SK-N-MC (cell line): ENCODE measurements at regions not wholly inside any gene's neighbourhood (a gene's known extent, or its start where the extent isn't known, plus 50 kb on each side); places are given as distances from the start of the nearest gene placed in this dataset.

Experiments
- DNase-seq: peaks from one replicate; pipeline ENCODE4 v3.0.0-alpha.2; 2011; ENCODE audit warnings: low read depth, low spot score
- H3K27ac ChIP-seq: fragments of 200-600 bp; sonication (generic); 2 replicates; pipeline ENCODE4 v1.5.1; 2016; ENCODE audit warnings: mixed run types
- H3K36me3 ChIP-seq: fragments of 200-600 bp; sonication (generic); 2 replicates; pipeline ENCODE4 v1.6.1; 2017; ENCODE audit warnings: antibody characterized with exemption, low read length, mixed read lengths; ENCODE audit not compliant: insufficient read depth
- H3K4me3 ChIP-seq: fragments of 200-600 bp; sonication (generic); 2 replicates; pipeline ENCODE4 v1.5.1; 2016
- H3K9ac ChIP-seq: fragments of 200-600 bp; sonication (generic); 2 replicates; pipeline ENCODE4 v1.8.0; 2017; ENCODE audit warnings: mixed run types, mixed read lengths; ENCODE audit not compliant: insufficient read length
- H3K9me3 ChIP-seq: fragments of 200-600 bp; sonication (generic); 2 replicates; pipeline ENCODE4 v1.6.1; 2017; ENCODE audit warnings: low read depth, mild to moderate bottlenecking, antibody characterized with exemption, low read length, moderate library complexity, mixed read lengths
- EZH2 ChIP-seq: fragments of 200-600 bp; sonication (generic); IDR thresholded peaks from one replicate; pipeline ENCODE4 v1.6.1; 2017; ENCODE audit warnings: antibody characterized with exemption
- FOXP2 ChIP-seq: optimal IDR thresholded peaks from 2 replicates; pipeline ENCODE3; 2011; ENCODE audit warnings: mild to moderate bottlenecking, moderate library complexity; ENCODE audit not compliant: insufficient read depth; ENCODE audit errors: extremely low read length, control extremely low read depth
- POLR2AphosphoS5 ChIP-seq: IDR thresholded peaks from 2 replicates; pipeline ENCODE4 v1.6.1; 2012; ENCODE audit warnings: mild to moderate bottlenecking, low read depth, low read length, borderline replicate concordance

GRCh38 chr19:28469544-28469943, 743.4 kb downstream of the UQCRFS1 start:
- Histone ChIP-seq H3K9me3 (no peaks in the 10 kb centered on the region), H3K9ac (no peak overlapping the region), H3K27ac (no peak overlapping the region), H3K4me3 (no peak overlapping the region), H3K36me3 (no peaks in the 10 kb centered on the region)
- no peak for TF ChIP-seq FOXP2
- no peak for TF ChIP-seq EZH2
- TF ChIP-seq POLR2AphosphoS5, result no peak
- no peak for DNase-seq

- Histone ChIP-seq H3K27ac (no peak overlapping the region), H3K9me3 (no peaks in the 10 kb centered on the region), H3K9ac (no peak overlapping the region), H3K4me3 (no peak overlapping the region), H3K36me3 (no peaks in the 10 kb centered on the region)
- no peak for DNase-seq
- no peak for TF ChIP-seq POLR2AphosphoS5
- TF ChIP-seq EZH2, result no peak
- TF ChIP-seq FOXP2, result no peak
Measured at GRCh38 chr19:28468701-28469459, 744.1 kb downstream of the UQCRFS1 start.

DNA sequence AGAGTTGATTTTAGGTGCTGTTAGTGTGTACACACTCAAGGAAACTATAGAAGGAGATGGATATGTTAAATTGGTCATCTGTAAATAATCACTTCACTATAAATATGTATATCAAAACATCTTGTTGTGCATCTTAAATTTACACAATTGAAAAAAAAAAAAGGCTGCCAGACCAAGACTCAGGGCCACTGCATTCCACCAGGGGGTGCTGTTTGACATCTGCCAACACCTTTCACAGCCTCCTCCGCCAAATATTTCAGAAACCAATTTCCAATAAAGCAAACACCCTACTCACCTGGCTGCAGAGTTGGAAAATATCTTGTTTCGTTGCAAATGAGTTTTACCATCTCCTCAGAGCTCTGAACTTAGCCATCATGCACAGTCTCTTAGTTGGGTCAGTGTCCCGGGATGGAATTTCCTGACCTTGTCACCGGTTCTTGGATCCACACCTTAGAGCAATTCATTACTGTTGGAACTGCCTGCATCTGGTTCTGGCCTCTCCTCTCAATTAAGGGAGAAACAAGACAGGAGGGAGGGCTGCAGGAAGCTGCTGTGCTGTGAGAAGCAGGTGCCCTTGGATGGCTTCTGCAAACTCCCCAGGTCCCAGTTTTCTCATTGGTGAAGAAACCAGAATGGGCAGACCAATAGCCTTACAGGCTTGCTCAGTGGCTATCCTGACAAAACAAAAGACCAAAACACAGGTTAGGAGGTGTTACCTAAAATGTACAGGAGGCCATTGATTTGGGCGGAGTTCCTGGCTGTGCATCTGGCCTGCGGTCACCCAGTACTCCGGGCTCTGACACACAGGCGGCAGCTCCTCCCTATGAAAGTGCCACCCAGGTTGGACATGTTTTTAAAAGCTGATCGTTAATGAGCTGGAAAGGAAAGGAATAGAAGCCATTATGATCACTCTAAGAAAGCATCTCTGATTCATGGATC, 746.6 kb downstream of the UQCRFS1 start:
- DNase-seq, result peak; percentile 12
- TF ChIP-seq EZH2 (no peak), POLR2AphosphoS5 (no peak), FOXP2 (no peak)
- Histone ChIP-seq H3K4me3 (no peak overlapping the region), H3K9ac (no peak overlapping the region), H3K9me3 (no peaks in the 10 kb centered on the region), H3K27ac (no peak overlapping the region), H3K36me3 (no peaks in the 10 kb centered on the region)

DNA sequence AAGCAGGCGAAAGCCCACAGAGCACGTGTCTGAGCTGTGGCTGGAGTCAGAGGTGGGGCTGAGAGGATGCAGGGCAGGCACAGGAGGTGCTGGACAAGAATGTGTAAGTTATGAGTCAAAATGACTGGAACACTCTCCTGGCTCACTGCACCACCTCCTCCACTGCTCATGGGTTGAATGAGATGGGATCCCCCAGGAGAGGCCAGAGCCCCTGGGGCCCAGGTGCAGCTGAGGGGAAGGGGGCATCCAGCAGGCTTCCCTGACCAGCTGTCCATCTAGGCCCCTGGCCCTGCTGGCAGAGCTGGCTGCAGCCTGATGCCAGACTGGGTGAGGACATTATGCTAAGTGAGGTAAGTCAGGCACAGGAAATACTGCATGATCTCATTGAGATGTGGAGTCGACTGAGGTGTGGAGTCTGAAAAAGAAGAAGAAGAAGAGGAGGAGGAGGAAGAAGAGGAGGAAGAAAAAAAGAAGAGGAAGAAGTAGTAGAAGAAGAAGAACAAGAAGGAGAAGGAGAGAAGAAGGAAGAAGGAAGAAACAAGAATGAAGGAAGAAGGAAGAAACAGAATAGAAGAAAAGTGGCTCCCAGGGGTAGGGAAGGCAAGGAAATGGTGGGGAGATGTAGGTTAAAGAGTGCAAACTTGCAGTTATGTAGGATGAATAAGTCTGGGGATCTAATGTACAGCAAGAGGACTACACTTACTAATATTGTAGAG, 747.4 kb downstream of the UQCRFS1 start:
- Histone ChIP-seq H3K36me3 (no peaks in the 10 kb centered on the region), H3K27ac (no peak overlapping the region), H3K9me3 (no peaks in the 10 kb centered on the region), H3K4me3 (no peak overlapping the region), H3K9ac (no peak overlapping the region)
- TF ChIP-seq FOXP2, result no peak
- no peak for TF ChIP-seq EZH2
- no peak for DNase-seq

GRCh38 chr19:28463493-28464053, 749.4 kb downstream of the UQCRFS1 start:
- H3K27ac ChIP-seq, result no peak overlapping the region
- H3K4me3 ChIP-seq, result no peak overlapping the region
- no peaks in the 10 kb centered on the region for H3K36me3 ChIP-seq
- no peak for DNase-seq
- no peak for TF ChIP-seq FOXP2
- no peak for TF ChIP-seq POLR2AphosphoS5
- TF ChIP-seq EZH2, result no peak
- H3K9ac ChIP-seq, result no peak overlapping the region
- H3K9me3 ChIP-seq, result no peaks in the 10 kb centered on the region

DNA sequence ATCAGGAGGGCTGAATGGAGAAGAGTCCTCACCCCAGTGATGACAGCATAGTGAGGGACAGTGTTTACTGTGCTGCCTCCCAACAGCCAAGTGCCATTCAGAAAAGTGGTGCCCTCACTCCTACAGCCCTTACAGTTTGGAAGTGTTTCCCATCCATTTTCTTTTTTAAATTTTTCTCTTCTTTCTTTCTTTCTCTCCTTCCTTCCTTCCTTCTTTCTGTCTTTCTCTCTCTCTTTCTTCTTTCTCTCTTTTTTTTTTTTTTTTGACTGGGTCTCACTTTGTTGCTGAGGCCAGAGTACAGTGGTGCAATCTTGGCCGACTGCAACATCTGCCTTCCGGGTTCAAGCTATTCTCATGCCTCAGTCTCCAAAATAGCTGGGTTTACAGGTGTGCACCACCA, 755.3 kb downstream of the UQCRFS1 start:
- Histone ChIP-seq H3K9ac (no peak overlapping the region), H3K36me3 (no peaks in the 10 kb centered on the region), H3K9me3 (no peaks in the 10 kb centered on the region), H3K4me3 (no peak overlapping the region), H3K27ac (no peak overlapping the region)
- DNase-seq, result no peak
- TF ChIP-seq POLR2AphosphoS5 (no peak), EZH2 (no peak), FOXP2 (no peak)

DNA sequence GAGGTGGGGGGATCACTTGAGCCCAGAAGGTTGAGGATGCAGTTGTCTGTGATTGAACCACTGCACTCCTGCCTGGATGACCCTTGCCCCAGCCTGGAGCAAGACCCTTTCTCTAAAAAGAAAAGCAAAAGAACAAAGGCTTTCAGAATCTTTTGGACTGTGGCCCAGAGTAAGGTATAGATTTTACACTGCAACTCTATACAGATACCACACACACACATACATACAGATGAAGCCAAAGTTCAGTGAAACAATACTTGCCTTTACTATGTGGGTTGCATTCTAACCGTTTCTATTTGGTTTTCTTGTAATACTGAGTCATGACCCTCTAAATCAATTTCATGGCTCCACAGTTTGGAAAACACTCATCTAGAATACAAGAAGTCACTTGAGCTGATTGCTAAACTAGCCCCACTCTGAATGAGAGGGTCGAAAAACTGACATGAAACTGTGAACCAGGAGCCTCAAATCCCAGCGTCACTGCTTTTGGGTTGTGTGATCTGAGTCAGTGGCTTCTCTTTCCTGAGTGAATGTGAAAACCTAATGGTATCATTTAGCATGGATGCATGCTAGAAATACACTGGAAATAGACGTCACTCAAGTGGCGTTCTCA, 756.1 kb downstream of the UQCRFS1 start:
- Histone ChIP-seq H3K36me3 (no peaks in the 10 kb centered on the region), H3K9ac (no peak overlapping the region), H3K27ac (no peak overlapping the region), H3K9me3 (no peaks in the 10 kb centered on the region), H3K4me3 (no peak overlapping the region)
- DNase-seq, result no peak
- TF ChIP-seq FOXP2, result no peak
- no peak for TF ChIP-seq POLR2AphosphoS5
- no peak for TF ChIP-seq EZH2
